ENCODE measurements at regions not wholly inside any gene's neighbourhood (a gene's known extent, or its start where the extent isn't known, plus 50 kb on each side); places are given as distances from the start of the nearest gene placed in this dataset.
"Not testable (repeated sequence)": the region's sequence is repeated elsewhere in the genome, so short reads cannot be mapped to it uniquely, and the experiment has no call there.

DNA sequence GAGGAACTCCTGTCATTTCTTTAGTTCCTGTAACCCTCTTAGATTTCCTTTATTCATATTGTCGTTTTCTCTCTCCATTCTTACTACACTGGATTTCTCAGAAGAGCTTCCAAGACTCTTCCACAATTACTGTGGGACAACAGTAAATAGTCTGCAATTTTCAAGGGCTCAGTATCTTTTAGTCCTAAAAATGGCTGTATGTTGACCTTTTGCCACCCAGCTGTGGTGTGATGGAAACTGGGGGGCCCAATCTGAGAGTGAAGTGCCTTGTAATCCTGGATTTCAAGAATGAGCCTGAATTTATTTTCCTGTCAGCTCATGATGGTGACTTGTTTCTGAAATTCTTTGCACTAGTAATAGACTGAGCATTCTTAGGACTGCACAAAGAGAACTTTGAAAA is 277.6 kb upstream of the RASGRP1 start:
- no peak for DNase-seq
- intact Hi-C loops (cut with DNase I) = no loop called here

DNA sequence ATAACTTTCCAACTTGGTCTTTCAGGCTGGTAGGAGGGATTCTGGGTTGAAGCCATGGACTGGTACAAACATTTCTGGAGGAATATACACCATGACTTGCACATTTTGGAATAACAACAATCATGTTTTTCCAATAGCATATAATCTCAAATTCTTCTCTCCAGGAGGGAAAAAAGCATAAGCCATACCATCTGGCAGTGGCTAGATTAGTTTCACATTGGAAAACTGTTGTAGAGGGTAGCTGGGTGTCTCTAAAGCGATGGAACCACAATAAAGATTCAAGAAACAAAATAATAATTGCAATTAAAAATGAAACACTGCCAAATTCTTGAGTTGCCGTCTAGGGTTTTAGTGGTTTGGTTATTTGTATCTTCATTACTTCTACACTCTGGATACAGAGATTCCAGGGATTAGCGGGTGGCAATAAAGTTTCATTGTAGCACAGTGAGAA is 278.5 kb upstream of the RASGRP1 start:
- intact Hi-C loops (cut with DNase I) = no loop called here
- DNase-seq = no peak

DNA sequence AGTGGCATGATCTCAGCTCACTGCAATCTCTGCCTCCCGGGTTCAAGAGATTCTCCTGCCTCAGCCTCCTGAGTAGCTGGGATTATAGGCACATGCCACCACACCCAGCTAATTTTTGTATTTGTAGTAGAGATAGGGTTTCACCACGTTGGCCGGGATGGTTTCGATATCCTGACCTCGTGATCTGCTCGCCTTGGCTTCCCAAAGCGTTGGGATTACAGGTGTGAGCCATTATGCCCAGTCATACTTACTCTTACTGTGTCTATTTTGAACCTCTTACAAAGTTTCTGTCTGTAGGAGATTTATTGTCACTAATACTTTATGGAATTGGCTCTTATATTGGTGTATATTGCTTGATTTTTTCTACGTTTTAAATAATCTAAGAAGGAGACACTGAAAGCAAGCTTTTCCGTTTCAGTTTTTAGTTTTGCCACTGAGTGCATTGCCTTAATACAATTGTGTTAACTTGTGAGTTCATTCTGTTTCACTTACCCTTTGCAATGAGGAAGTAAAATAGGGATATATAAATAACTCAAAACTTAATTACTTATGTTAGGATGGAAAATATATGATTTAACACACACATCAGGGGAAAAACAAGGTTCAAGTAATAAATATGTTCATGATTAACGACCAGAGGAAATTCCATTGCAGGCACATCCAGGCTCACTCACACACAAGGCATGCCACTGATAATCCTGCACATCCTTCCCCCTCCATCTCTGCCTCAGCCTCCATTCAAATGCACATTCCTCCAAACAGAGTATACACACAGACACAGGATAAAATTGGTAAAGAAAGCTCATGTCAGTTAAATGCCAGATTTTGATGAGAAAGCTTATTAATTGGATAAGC is 279.3 kb upstream of the RASGRP1 start:
- intact Hi-C loops (cut with DNase I) = no loop called here
- DNase-seq = no peak

DNA sequence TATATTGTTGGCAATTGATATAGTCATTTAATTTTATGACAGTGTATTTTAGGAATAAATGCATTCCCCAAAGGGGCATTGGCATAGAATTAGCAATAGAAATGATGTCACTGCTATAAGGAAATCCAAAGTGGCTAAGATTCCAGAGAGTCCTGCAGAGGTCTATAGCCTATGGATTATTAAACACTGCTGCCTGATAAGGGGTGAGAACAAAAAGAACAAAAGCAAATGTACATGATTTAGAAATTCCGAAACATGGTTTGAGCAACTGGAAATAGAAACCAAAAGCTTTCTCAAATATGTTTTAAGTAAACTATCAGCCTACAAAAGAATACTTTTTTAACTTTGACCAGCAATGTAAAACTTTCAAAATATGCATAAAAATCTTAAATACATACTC is 280.1 kb upstream of the RASGRP1 start:
- DNase-seq = no peak
- intact Hi-C loops (cut with DNase I) = no loop called here

DNA sequence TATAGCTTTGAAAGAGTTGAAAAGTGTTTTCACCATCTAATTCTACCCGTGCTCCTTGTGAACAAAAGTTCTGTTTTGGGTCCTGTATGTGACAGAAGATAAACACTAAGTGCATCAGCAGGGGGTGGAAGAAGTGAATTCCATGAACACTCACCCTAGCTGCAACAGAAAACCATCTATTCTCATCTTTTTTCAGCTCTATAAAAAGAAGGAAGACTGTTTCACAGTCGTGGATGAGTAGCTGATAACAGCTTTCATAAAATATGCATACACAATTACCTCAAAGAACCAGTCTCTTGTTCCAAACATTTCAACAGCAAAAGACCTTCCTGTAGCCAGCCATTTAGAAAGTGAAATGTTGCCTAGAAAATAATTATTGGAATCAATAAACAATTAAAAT is 281.7 kb upstream of the RASGRP1 start:
- intact Hi-C loops (cut with DNase I) = no loop called here
- no peak for DNase-seq

DNA sequence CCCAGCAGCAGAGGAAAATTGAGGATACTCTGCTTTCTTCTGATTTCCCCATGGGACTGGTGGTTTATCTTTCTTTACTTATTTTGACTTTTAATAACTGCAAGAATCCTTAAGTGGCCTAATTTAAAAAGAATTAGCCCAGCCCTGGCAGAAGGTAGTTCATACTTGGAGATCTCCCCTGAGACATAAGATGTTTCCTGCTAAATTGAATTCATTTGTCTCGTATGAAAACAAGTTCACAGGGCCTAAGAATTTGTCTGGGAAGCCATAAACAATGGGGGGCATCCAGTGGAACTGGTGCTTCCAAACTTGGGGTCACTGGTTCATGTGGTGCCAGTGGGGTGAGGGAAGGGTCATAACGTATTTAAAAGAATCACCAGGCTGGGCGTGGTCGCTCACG is 283.1 kb upstream of the RASGRP1 start:
- intact Hi-C loops (cut with DNase I) = no loop called here
- DNase-seq = no peak

DNA sequence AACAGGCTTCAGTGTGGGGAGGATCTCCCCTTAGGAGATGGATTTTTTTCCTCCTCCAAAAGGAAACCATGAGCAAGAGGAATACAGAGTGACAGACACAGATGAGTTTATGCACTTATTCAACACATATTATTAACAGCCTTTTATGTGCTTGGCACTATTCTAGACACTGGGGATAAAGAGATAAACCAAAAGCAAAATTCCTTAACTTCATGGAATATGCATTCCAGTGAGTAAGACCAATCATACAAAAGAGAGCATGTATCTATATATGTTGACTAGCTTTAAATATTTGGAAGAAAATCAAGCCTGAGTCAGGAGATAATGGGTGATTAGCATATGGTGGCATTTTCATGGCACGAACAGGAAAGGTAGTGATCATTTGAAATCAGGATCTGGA is 284.4 kb upstream of the RASGRP1 start:
- no peak for DNase-seq
- intact Hi-C loops (cut with DNase I) = no loop called here

DNA sequence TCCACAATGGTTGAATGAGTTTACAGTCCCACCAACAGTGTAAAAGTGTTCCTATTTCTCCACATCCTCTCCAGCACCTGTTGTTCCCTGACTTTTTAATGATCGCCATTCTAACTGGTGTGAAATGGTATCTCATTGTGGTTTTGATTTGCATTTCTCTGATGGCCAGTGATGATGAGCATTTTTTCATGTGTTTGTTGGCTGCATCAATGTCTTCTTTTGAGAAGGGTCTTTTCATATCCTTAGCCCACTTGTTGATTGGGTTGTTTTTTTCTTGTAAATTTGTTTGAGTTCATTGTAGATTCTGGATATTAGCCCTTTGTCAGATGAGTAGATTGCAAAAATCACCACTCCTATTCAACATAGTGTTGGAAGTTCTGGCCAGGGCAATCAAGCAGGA is 287.6 kb upstream of the RASGRP1 start:
- DNase-seq; intact Hi-C loops (cut with DNase I): not testable (repeated sequence)

DNA sequence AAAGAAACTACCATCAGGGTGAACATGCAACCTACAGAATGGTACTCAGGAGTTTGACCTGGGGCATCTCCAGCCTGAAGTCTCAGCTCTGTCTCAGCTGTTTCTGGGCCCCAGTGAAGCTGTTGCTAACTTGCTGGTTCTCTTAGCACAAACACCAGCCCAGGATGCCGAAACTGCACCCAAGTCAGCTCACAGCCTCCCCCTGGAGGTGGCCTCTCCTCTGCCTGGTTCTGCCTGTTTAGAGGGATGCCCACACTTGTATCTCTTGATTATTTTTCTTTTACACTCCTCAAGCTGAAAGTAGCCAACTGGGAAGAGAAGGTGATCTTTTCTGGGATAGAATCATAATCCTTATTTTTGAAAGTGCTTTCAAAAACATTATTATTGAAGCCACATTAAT is 289.0 kb upstream of the RASGRP1 start:
- intact Hi-C loops (cut with DNase I) = no loop called here
- no peak for DNase-seq

DNA sequence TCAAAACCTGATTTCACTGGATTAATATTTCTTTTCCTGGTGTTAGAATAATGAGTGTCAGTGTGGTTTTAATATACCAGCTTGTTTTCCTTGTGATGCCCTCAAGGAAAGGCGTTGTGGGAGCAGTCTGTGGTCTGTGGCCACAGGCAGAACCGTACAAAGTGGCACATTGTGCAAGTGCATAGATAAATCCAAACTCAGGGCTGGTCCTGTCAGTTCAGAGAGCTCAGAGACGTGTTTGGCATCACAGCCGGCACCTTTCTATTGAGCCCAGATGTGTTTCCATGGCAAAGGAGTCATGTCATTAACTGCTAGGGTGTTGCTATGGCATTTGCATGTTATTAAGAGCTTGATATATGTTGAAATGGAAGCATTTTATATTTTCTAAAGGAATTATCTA is 289.9 kb upstream of the RASGRP1 start:
- no peak for DNase-seq
- intact Hi-C loops (cut with DNase I) = no loop called here

DNA sequence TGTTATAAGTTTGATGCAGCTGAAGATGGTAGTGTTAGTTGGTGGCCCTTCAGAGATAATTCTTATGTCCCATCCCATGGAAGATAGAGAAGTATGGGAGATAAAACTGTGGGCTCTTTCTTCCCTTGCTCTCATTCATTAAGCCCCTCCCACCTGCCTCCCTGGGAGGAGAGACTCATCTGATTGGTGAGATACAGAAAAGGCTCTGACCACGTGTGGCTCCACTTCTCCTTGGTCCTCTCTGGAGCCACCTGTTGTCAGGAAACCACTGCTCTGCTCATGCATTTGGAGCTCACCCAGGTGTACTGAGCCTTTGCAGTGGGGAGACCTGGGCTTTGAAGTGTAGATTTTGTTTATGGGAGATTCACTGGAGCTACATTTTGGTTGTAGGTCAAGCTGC is 293.2 kb upstream of the RASGRP1 start:
- intact Hi-C loops (cut with DNase I) = no loop called here
- no peak for DNase-seq

DNA sequence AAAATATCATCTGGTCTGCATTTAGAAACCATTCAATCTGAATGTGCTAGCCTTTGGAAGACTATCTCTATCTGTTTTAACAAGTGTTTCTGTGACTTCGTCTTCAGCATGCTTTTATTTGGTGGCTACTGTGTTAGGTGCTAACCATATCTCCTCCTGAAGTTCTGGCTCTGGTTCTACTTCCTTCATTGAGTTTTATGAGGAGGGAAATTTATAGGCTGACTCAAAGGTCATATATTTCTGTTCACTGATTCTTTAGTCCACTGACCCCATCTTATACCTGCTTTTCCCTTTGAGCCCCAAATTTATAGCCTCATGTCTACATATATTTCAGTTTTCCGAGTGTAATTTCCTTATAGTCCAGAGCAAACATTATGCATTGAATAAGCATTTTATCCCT is 295.0 kb upstream of the RASGRP1 start:
- no peak for DNase-seq
- intact Hi-C loops (cut with DNase I) = no loop called here

DNA sequence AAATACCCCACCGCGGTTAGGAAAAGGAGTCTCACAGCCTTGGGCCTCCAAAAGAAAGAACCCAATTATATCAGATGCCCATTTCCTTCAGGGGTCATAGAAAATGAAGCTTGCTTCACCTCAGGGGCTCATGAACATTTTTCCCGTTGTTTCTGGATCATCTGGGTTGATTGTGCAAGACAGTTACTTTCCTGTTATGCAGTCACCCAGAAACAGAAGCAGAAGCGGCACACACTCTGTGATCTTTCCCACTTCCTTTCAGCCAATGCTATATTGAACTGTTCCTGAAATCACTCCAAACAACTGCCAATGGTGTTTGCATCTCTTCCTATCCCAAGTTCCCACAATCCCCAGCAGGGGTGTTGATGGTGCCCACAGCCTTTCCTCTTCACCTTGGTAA is 295.6 kb upstream of the RASGRP1 start:
- intact Hi-C loops (cut with DNase I) = no loop called here
- no peak for DNase-seq

DNA sequence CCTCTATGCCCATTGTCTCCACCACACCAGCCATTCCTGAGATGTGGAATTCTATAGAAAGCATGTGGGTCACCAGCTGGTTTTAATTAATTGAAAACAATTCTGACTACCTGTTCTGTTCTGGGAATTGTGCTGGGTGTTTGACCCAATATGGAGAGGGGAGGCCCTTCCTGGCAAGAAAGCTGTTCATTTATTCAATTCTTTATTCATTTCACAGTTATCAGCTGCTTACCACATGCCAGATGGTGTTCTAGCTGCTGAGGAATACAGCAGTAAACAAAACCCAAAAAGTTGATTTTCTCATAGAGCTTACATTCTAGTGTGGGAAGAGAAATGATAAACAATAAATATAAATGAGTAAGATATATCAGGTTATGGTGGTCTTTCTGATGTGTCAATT is 296.1 kb upstream of the RASGRP1 start:
- intact Hi-C loops (cut with DNase I) = no loop called here
- DNase-seq = no peak

DNA sequence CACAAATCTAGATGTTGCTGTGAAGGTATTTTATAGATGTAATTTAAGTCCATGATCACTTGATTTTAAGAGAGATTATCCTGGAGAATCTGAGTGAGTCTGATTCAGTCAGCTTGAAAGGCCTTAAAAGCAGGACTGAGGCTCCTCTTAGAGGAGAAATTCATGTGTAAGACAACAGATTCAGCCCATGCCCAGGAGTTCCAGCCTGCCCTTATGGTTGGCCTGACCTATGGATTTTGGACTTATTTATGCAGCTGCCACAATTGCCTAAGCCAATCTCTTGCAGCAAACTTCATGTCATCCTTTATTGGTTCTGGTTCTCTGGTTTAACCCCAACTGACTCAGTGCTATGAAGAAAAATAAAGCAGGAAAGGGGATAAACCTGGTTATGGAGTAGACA is 296.5 kb upstream of the RASGRP1 start:
- intact Hi-C loops (cut with DNase I) = no loop called here
- no peak for DNase-seq

DNA sequence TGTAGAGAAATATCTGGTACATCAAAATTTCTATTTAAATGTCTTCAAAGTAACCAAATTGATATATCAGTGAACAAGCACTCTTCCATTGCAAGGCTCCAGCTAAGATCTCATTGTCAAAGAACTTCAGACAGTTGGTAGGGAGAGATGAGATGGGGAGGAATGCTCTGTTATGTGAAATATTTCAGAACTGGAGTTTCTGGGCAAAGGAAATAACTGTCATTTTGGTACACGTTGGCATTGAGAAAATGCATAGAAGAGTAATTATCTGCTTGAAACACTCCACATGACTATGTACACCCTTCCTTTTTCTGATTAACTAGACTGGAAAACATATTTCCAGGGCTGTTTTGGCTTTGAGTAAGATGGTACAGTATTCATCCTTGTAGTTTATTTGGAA is 297.5 kb upstream of the RASGRP1 start:
- intact Hi-C loops (cut with DNase I) = no loop called here
- no peak for DNase-seq

DNA sequence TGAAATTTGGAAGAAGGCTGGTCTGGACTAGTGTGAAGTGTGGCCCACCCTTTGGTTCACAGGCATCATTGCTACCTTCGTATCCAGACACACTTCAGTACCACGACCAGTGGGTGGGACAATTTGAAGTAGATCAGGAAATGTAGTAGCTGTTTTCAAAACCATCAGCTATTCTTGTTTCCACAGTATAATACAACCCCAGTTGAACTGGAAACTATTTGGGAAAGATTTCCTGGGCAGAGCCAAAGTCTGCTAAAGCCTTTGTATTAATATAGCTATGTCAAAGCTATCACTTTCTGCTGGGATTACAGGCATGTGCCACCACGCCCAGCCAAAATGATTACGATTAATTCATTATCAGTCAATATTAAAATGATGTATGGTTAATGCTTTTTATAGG is 298.8 kb upstream of the RASGRP1 start:
- no peak for DNase-seq
- intact Hi-C loops (cut with DNase I) = no loop called here

DNA sequence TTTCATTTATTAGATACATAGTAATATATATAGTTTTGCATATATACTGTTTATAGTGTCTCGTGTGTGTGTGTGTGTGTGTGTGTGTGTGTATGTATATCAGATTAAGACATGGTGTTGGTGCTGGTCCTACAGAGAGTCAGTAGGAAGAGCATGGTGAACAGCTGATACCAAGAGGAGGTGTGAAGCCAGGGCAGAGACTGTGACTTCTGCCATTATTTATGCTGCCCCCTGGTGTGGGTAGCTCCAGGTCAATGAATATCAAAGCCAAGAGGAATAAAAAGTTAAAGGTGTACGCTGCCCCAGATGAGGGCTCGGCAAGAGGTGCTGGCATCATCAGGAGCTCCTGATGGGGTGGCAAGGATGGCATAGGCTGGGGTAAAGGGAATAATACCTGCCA is 299.5 kb upstream of the RASGRP1 start:
- intact Hi-C loops (cut with DNase I) = no loop called here
- no peak for DNase-seq

DNA sequence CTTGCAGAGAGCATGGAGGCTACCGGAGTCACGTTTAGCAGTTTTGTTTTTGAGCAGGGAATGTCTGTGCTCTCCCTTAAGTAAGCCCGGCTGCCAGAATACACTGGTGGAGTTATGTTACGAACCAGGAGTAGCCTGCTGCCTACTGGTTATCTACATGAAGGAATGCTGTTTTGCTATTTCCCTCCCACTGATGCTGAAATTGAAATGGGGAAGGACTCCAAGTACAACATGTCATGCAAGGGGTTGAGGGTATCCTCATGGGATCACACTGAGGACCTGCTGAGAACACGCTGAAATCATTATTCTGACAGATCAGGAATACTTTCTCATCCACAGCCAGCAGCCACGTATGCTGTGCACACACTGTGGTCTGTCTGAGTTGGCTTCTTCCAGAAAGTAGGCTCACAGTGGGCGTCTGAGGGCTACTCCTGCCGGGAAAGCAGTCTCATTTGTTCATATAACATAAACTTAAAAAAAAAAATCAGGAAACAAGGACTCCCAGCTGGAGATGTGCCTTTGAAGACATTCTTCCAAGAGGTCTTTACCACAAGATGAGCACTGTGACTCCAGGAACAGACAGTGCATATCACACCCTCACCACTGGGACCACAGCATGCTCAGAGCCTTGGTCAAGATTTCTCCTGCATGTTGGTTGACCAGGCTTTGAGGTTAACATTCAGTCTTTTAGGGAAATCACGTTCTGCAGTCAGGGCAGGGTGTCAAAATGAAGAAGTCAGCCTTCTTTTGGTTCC is 300.4 kb upstream of the RASGRP1 start:
- peak in 1 of 10 donors; percentile 59 for DNase-seq

DNA sequence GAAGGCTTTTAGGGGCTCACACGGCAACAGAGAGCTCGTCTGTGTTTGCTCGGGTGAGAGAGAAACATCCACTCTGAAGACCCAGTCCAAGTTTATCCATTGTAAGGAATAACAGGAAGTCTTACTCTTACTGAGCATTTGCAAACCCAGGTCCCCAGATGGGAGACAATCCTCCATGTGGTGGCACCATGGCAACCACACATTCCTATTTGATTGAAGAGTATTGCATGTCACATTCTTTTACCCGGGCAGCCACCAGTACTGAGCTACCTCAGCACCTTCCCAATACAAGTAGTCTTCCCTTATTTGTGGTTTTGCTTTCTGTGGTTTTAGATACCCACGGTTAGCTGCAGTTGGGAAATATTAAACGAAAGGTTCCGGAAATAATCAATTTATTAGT is 302.9 kb upstream of the RASGRP1 start:
- no peak for DNase-seq

More for the DNA sequence above, 300.4 kb upstream of the RASGRP1 start:
- intact Hi-C loops (cut with DNase I) = no loop called here

DNA sequence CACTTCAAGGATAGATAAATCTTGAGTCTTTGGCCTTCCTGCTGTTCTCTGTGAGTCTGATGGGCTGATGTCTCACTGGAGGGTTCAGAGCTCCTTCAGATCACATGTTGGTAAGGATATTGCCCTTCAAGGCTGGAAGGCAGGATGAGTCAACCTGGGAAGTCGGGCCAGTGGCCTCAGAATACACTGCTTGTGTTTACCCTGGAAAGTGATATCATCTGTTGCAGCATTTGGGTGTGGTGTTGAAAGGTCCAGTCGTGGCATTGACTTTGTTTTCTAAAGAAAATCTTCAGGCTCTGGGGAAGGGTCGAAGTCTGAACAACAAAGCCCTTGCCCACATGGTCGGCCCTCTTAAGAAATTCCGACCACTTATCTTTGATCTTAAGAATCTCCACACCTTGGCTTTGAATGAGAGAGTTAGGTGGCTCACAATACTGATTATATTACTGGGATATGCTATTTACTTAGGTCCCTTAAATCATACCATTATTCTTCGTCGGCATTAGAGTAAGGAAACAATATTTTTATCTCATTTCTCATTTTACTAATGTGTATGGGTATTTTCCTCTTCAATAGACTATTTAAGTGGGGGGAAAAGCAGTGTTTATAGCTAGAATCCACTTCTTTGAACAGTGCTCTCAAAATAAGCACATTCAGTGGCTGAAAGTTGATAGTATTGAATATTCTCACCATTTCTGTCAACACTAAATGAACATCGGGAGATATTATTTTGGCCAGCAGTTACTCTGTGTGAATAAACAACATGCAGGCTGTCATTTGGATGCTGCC is 303.9 kb upstream of the RASGRP1 start:
- DNase-seq = no peak
- intact Hi-C loops (cut with DNase I) = no loop called here

More for the DNA sequence above, 302.9 kb upstream of the RASGRP1 start:
- intact Hi-C loops (cut with DNase I) = no loop called here

All from posterior cingulate gyrus (tissue), 11 donors.